Colon (tissue), 2 donors: ENCODE measurements at regions not wholly inside any gene's neighbourhood (a gene's known extent, or its start where the extent isn't known, plus 50 kb on each side); places are given as distances from the start of the nearest gene placed in this dataset.
"Not testable (repeated sequence)": the region's sequence is repeated elsewhere in the genome, so short reads cannot be mapped to it uniquely, and the experiment has no call there.

Source experiments
- FAIRE-seq: peaks from 2 replicates; lab custom pipeline; 2012; peaks lifted over from hg19 to GRCh38; lab: Jason Lieb, UNC
- donor health status: control.
- donor health status: control.

DNA sequence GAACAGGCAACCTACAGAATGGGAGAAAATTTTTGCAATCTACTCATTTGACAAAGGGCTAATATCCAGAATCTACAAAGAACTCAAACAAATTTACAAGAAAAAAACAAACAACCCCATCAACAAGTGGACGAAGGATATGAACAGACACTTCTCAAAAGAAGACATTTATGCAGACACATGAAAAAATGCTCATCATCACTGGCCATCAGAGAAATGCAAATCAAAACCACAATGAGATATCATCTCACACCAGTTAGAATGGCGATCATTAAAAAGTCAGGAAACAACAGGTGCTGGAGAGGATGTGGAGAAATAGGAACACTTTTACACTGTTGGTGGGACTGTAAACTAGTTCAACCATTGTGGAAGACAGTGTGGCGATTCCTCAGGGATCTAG, 725.6 kb downstream of the MATN1 start:
- not testable (repeated sequence) for FAIRE-seq

DNA sequence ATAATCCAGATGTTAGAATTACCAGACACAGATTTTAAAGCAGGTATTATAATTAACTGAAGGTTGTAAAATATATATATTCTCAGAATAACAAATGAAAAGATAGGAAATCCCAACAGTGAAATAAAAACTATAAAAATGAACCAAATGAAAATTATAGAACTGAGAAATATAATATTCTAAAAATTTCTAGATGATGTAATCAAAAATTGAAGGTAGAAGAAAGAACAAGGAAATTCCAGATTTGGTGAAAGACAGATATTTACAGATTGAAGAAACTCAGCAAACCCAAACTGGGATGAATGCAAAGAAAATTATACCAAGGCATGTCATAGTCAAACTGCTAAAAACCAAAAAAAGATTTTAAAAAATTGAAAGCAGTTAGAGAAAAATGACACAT, 729.4 kb downstream of the MATN1 start:
- FAIRE-seq = no peak

DNA sequence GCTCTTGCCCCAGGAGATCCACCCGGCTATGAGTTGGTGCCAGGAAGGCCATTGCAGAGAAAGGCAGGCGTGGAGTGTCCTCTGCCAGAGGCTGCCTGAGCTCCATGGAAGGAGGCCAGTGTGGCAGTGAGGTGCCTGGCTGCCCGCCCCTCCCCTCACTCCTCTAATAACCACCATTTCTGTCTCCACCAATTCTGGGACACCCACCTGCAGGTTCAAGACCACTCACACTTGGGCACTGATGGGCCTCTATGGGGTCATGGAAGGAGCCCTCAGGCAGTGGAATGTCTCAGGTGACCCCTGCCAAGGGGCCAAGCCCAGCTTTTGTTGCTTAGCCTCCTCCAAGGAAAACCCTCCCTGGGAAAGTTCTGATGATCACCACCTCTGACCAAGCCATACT, 731.6 kb downstream of the MATN1 start:
- FAIRE-seq = no peak

GRCh38 chr1:29991025-29991424, 732.4 kb downstream of the MATN1 start:
- FAIRE-seq = no peak

DNA sequence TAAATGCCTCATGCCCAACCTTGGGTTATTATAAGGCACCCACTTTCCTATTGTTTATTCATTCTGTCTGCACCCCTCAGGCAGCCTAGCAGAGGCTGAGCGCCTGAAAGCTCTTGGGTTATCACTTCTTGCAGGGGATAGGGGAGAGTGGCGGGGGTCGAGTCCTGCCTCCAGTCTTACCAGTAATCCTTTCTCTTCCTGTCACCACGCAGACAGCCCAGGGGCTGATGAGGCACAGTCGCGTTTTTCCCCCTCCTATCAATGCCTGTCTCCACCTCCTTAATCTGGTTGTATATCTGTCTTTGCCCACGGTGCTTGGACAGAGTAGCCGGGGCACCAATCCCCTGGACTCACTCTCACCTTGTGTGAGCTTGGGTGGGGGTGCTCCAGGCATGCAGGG, 733.1 kb downstream of the MATN1 start:
- no peak for FAIRE-seq

DNA sequence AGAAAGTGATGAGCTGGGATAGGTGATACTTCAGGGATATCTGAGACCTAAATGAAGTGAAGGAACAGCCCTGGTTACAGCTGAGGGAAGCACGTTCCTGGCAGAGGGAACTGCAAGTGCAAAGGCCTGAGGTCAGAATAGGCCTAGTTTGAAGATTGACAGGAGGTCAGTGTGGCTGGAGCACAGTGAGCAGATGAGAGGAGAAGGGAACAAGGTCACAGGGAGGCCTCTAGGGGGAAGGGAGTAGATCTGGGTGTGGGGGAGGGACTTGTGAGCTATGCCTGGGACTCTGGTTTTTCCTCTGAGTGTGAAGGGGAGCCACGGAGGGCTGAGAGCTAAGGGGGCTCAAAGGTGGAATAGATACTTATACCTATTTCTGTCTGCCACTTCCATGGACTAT, 736.4 kb downstream of the MATN1 start:
- no peak for FAIRE-seq

DNA sequence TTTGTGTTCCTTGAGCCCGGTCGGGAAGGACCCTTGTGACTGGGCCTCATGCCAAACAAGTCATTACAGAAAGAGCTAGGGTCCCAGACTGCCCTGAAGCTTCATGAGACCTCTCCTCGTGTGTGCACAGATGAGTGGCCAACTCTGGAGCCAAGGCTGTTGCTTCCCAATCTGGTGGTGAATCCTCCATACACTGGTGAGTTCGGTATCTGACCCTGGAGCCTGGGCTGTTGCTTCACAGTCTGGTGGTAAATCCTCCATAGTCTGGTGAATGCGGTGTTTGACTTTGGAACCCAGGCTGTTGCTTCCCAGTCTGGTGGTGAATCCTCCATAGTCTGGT, 737.8 kb downstream of the MATN1 start:
- no peak for FAIRE-seq

DNA sequence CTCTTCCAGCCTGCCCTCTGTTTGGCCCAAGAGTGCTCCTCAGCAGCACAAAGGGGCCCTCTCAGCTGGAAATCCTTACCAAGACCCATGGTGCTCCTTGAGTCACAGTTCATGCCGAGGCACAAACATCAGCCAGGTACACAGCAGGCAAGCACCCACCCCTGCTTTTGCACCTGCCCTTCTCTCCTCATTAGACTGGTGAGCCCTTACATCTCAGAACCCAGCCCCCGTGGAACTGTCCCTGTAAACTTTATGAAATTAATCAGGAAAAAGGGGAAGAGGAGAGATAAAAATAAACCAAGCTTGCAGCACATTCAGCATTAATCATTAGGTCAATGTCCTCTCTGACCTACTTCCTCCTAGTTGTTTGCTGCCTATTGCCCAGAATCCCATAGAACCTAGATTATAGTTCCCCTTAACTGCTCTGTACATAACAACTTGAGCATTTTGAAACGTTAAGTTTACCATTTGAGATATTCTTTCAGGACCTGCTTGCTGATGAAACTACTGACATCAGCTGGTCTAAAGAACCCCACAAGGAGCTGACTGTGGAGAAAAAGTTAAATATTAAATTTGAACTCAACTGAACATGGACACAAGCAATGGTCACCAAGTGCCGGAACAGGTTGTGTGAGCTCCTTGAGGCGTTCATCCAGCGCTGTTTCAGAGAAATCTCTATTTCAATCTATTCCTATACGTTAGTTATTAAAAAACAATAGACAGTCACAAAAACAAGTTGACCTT, 738.4 kb downstream of the MATN1 start:
- FAIRE-seq = no peak

DNA sequence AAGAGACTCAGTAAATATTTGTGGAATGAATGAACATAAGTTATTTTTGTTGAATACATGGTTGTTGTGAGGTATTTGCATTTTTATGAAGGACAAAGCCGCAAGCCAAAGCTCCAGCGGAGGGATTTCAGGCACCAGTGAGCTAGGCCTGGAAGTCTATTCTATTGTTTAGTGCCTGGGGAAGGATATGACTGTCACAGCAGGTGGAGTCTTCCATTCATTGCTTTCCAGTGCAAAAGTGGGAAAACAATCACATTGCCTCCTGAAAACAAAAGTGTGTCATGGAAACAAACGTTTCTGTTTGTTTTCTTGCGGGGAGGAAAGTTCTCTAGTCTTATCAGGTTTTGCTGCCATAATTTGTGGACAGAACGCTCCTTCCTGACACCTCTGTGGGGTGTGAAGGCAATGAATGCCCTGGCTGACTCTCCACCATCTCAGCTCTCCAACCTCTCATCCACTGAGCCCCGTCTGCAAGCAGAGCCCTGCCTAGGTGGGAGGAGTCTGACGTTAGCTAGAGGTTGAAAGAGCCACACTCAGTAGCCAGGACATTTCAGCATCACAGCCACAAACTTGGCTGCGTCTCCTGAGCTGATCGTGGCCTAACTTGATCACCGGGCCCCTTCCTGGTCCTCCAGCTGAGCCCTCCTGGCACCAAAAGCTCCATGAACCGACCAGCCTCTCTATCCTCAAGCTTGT, 739.1 kb downstream of the MATN1 start:
- no peak for FAIRE-seq

- no peak for FAIRE-seq
Measured at GRCh38 chr1:29983321-29983720, 740.1 kb downstream of the MATN1 start.

DNA sequence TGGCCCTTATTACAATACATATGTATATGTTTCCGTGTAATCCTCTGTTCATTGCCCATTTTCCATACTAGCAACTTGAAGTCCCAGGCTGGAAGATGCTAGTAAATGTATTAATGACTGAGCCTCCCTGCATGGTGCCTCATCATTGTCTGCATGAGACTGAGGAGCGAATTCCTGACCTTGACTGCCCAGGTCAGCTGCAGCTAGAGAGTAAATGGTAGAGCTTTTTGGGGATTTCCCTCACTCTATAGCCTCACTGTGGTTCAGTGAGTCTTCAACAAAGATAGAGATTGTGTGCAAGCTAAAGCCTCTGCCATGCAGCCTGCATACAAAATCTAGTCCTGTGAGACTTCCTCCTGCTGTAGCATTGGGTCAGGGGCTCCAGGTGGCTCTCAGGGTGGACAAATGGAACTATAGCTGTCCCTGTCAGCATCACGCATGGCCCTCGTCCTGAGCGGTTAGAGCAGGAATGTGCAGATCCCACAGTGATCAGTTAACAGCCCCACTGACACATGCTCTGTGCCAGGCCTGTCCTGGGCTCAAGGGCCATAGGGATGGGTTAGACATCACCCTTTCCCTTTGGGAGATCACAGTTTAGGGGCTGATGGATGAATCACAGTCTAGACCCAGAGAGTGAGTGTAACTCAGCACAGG, 741.7 kb downstream of the MATN1 start:
- FAIRE-seq = no peak

DNA sequence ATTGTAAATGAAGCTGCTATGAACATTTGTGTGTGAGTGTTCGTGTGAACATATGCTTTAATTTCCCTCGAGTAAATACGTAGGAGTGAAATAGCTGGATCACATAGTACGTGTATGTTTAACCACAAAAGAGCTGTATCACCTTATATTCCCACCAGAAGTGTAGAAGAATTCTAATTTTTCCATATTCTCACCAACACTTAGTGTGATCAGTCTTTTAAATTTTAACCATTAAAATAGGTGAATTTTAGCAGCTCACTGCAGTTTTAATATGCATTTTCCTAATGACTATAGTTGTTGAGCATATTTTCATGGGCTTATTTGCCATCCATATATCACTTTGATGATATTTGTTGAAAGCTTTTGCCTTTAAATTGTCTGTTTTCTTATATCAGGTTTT, 741.2 kb downstream of the PTPRU start:
- FAIRE-seq = no peak

DNA sequence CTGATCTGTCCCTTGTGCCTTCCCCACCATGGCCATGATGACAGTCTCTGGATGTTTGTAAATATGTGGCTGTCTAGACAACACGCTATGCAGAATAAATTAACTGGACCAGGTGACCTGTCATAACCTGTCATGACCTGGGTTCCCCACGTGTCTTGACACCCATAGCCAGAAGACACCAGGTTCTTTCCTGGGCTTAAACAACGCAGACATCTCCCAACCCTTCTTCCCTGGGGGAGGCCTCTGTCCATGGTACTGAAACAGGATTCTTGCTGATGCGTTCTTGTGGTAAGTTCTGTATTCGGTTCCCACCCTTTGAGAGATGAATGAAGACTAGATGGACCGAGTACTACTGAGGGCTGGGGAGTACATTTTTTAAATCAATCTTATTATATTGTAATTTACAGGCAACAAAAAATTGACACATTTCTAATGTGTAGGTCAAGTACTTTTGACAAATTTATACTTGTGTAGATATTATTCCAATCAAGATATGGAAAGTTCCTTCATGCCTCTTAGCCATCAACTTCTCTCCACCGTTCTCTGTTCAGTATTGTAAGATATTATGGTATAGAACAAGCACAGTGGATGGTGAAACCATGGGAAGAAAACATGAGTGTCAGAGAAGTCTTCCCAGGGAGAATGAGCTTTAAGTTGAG, 738.8 kb downstream of the PTPRU start:
- no peak for FAIRE-seq

- no peak for FAIRE-seq
Measured at GRCh38 chr1:29974316-29974724, 738.0 kb downstream of the PTPRU start.

- no peak for FAIRE-seq
Measured at GRCh38 chr1:29973406-29973805, 737.1 kb downstream of the PTPRU start.

GRCh38 chr1:29972421-29973053, 736.2 kb downstream of the PTPRU start:
- no peak for FAIRE-seq

GRCh38 chr1:29971703-29972102, 735.4 kb downstream of the PTPRU start:
- no peak for FAIRE-seq

DNA sequence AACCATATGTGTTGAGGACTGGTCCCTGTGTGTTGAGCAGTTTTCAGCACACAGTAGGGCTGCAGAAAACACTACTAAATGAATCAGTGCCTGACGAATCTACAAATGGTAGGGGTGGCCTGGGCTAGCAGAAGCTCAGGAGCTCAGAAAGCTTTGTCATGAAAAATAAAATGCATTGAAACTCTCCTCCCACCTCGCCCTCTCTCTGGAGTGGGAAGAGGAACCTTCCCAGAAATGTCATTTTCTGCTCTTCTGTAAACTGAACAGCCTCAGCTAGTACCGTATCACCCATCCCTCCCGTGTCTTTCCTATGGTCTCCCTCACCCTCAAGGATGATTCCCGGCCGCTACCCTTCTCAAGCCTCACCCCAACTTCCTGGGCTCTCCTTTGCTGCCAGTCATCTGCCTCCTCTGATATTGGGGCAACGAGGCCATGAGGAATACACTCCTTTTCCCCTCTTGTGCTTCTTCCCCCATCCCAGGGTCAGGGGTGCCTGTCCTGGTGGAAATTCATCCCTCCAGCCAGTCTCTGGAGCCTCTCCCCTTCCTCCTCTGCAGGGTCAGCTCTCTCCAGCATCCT, 734.5 kb downstream of the PTPRU start:
- no peak for FAIRE-seq

GRCh38 chr1:29969576-29969975, 733.3 kb downstream of the PTPRU start:
- no peak for FAIRE-seq

DNA sequence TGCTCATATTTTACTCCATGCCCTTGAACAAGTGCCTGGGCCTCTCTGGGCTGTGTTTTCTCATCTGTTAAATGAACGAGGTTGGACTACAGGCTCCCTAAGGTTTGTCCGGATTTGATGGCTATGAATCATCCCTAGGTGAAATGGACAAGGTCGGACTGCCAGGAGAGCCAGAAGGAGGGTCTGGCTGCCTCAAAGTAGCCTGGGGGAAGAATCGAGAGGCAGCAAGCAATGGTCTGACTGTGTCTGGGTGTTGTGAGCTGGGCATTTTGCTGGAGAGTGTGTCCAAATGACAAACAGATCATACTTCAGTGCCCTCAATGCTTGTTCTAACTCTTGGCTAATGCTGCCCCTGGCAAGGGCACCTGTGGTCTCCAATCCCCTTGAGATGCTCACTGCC, 730.9 kb downstream of the PTPRU start:
- FAIRE-seq = no peak

GRCh38 chr1:29966526-29967045, 730.3 kb downstream of the PTPRU start:
- FAIRE-seq = no peak
